ENCODE measurements at regions not wholly inside any gene's neighbourhood (a gene's known extent, or its start where the extent isn't known, plus 50 kb on each side); places are given as distances from the start of the nearest gene placed in this dataset.

- no peak for DNase-seq
These were observed 72.0 kb downstream of the ALX1 start for GRCh38 chr12:85352016-85352415.

GRCh38 chr12:85356596-85357385, 76.8 kb downstream of the ALX1 start:
- no peak for DNase-seq

- no peak for DNase-seq
These were observed 77.6 kb downstream of the ALX1 start for GRCh38 chr12:85357609-85358008.

- DNase-seq: no peak
These were observed 78.7 kb downstream of the ALX1 start for GRCh38 chr12:85358715-85359114.

- DNase-seq: no peak
These were observed 83.6 kb downstream of the ALX1 start for GRCh38 chr12:85363382-85364190.

- DNase-seq: no peak
These were observed 87.9 kb downstream of the ALX1 start for GRCh38 chr12:85367936-85368335.

- DNase-seq: no peak
These were observed 89.5 kb downstream of the ALX1 start for GRCh38 chr12:85369365-85370154.

GRCh38 chr12:85373045-85373444, 93.0 kb downstream of the ALX1 start:
- no peak for DNase-seq

- no peak for DNase-seq
These were observed 95.0 kb downstream of the ALX1 start for GRCh38 chr12:85374981-85375380.

GRCh38 chr12:85385406-85385805, 105.4 kb downstream of the ALX1 start:
- DNase-seq: no peak

GRCh38 chr12:85390266-85390665, 110.2 kb downstream of the ALX1 start:
- no peak for DNase-seq

GRCh38 chr12:85392508-85392907, 112.5 kb downstream of the ALX1 start:
- DNase-seq: no peak

- DNase-seq: no peak
These were observed 113.6 kb downstream of the ALX1 start for GRCh38 chr12:85393606-85394005.

GRCh38 chr12:85394065-85394464, 114.0 kb downstream of the ALX1 start:
- no peak for DNase-seq

- no peak for DNase-seq
These were observed 114.8 kb downstream of the ALX1 start for GRCh38 chr12:85394809-85395208.

- no peak for DNase-seq
These were observed 125.2 kb downstream of the ALX1 start for GRCh38 chr12:85405262-85405661.

- no peak for DNase-seq
These were observed 125.9 kb downstream of the ALX1 start for GRCh38 chr12:85405781-85406522.

- no peak for DNase-seq
These were observed 133.2 kb downstream of the ALX1 start for GRCh38 chr12:85413266-85413665.

GRCh38 chr12:85422762-85423161, 142.7 kb downstream of the ALX1 start:
- no peak for DNase-seq

GRCh38 chr12:85423947-85424346, 143.9 kb downstream of the ALX1 start:
- no peak for DNase-seq

- DNase-seq: no peak
These were observed 144.7 kb downstream of the ALX1 start for GRCh38 chr12:85424581-85425348.

GRCh38 chr12:85425349-85425612, 145.3 kb downstream of the ALX1 start:
- DNase-seq: no peak

Measured in NCI-H1417 treated with DMSO at 0.1 percent for 48 hours (cell line).